HEK293 (cell line): ENCODE measurements at regions not wholly inside any gene's neighbourhood (a gene's known extent, or its start where the extent isn't known, plus 50 kb on each side); places are given as distances from the start of the nearest gene placed in this dataset.

ENCODE experiments used
- CTCF ChIA-PET: fragments of 350-600 bp; formaldehyde crosslinking; extraction: SDS; loops from one replicate; lab custom pipeline; 2021; ENCODE audit warnings: antibody characterized with exemption; lab: Yijun Ruan, JAX
- POLR2A ChIA-PET: fragments of 300-600 bp; formaldehyde crosslinking; extraction: SDS; loops from one replicate; lab custom pipeline; 2020; ENCODE audit warnings: antibody characterized with exemption, inconsistent platforms; lab: Yijun Ruan, JAX
- H3K27ac ChIP-seq: fragments of 200-500 bp; sonication (Bioruptor generic); 2 replicates; pipeline ENCODE4 v1.5.1; 2014; ENCODE audit warnings: low read depth, low read length, control low read depth, inconsistent platforms; ENCODE audit errors: extremely low read depth
- H3K36me3 ChIP-seq, 2 experiments: fragments of 200-500 bp in 1 of 2; sonication (Bioruptor generic) in 1 of 2; 1 replicate in 1 of 2; 2 replicates in 1 of 2; pipeline ENCODE4 v1.5.1; 2014 to 2017; ENCODE audit warnings: inconsistent platforms in 2 of 2, low read length in 2 of 2; ENCODE audit not compliant: control insufficient read depth in 2 of 2, insufficient read depth in 1 of 2
- H3K4me1 ChIP-seq: fragments of 200-500 bp; sonication (Bioruptor generic); 2 replicates; pipeline ENCODE4 v1.5.1; 2014; ENCODE audit warnings: mild to moderate bottlenecking, low read length, inconsistent platforms; ENCODE audit not compliant: control insufficient read depth, insufficient read depth
- H3K4me3 ChIP-seq: 2 replicates; pipeline ENCODE4 v1.5.1; 2011; ENCODE audit warnings: low read depth, mild to moderate bottlenecking, control low read depth, low read length, moderate library complexity
- H3K9me3 ChIP-seq: fragments of 200-500 bp; sonication (Bioruptor generic); 2 replicates; pipeline ENCODE4 v1.5.1; 2014; ENCODE audit warnings: low read depth, low read length, inconsistent platforms; ENCODE audit not compliant: control insufficient read depth, insufficient read depth
- EGR2 ChIP-seq: fragments of 450-650 bp; formaldehyde crosslinking; IDR thresholded peaks from 2 replicates; pipeline ENCODE4 v1.5.1; 2016; ENCODE audit warnings: low read depth, missing biosample characterization, missing genetic modification characterization
- FEZF1 ChIP-seq: fragments of 450-650 bp; formaldehyde crosslinking; IDR thresholded peaks from 2 replicates; pipeline ENCODE4 v1.5.1; 2016; ENCODE audit warnings: missing biosample characterization, missing genetic modification characterization
- TCF7L2 ChIP-seq: IDR thresholded peaks from 2 replicates; pipeline ENCODE4 v1.6.1; 2011; ENCODE audit warnings: low read depth, mild to moderate bottlenecking, inconsistent platforms, low read length, moderate library complexity, borderline replicate concordance
- ZNF221 ChIP-seq: fragments of 450-650 bp; formaldehyde crosslinking; IDR thresholded peaks from 2 replicates; pipeline ENCODE4 v1.5.1; 2017; ENCODE audit warnings: missing biosample characterization, missing genetic modification characterization, borderline replicate concordance
- ZNF23 ChIP-seq: fragments of 450-650 bp; formaldehyde crosslinking; IDR thresholded peaks from 2 replicates; pipeline ENCODE4 v1.5.1; 2016; ENCODE audit warnings: missing biosample characterization, missing genetic modification characterization, borderline replicate concordance
- ZNF311 ChIP-seq: fragments of 450-650 bp; formaldehyde crosslinking; IDR thresholded peaks from 2 replicates; pipeline ENCODE4 v1.5.1; 2017; ENCODE audit warnings: missing biosample characterization, missing genetic modification characterization, borderline replicate concordance
- ZNF404 ChIP-seq: fragments of 450-650 bp; formaldehyde crosslinking; IDR thresholded peaks from 2 replicates; pipeline ENCODE4 v1.5.1; 2017; ENCODE audit warnings: missing biosample characterization, missing genetic modification characterization
- ZNF654 ChIP-seq: fragments of 450-650 bp; formaldehyde crosslinking; IDR thresholded peaks from 2 replicates; pipeline ENCODE4 v1.5.1; 2016; ENCODE audit warnings: low read depth, missing biosample characterization, missing genetic modification characterization
- ZNF677 ChIP-seq: fragments of 450-650 bp; IDR thresholded peaks from 2 replicates; pipeline ENCODE4 v1.5.0; 2018; ENCODE audit warnings: missing biosample characterization, mild to moderate bottlenecking, missing genetic modification characterization, moderate library complexity
- ZNF76 ChIP-seq: fragments of 450-650 bp; formaldehyde crosslinking; IDR thresholded peaks from 2 replicates; pipeline ENCODE4; 2016; ENCODE audit warnings: low read depth, missing biosample characterization, missing genetic modification characterization, borderline replicate concordance
- ZNF777 ChIP-seq: fragments of 450-650 bp; formaldehyde crosslinking; IDR thresholded peaks from 2 replicates; pipeline ENCODE4 v1.5.1; 2017; ENCODE audit warnings: missing biosample characterization, missing genetic modification characterization, borderline replicate concordance
- ZNF785 ChIP-seq: fragments of 450-650 bp; formaldehyde crosslinking; IDR thresholded peaks from 2 replicates; pipeline ENCODE4 v1.5.1; 2016; ENCODE audit warnings: missing biosample characterization, missing genetic modification characterization
- ZNF843 ChIP-seq: fragments of 450-650 bp; formaldehyde crosslinking; IDR thresholded peaks from 2 replicates; pipeline ENCODE4 v1.5.1; 2016; ENCODE audit warnings: missing biosample characterization, missing genetic modification characterization
- TF ChIP-seq, protein P1 (sequence below): fragments of 450-650 bp; formaldehyde crosslinking; IDR thresholded peaks from 2 replicates; pipeline ENCODE4 v1.5.1; 2016; ENCODE audit warnings: missing biosample characterization, missing genetic modification characterization, borderline replicate concordance
- TF ChIP-seq, protein P2 (sequence below): fragments of 450-650 bp; formaldehyde crosslinking; conservative IDR thresholded peaks from 2 replicates; pipeline ENCODE4 v1.5.1; 2016; ENCODE audit warnings: low read depth, missing biosample characterization, missing genetic modification characterization
- TF ChIP-seq, protein P3 (sequence below): fragments of 450-650 bp; formaldehyde crosslinking; IDR thresholded peaks from 2 replicates; pipeline ENCODE4 v1.5.1; 2017; ENCODE audit warnings: missing biosample characterization, missing genetic modification characterization

DNA sequence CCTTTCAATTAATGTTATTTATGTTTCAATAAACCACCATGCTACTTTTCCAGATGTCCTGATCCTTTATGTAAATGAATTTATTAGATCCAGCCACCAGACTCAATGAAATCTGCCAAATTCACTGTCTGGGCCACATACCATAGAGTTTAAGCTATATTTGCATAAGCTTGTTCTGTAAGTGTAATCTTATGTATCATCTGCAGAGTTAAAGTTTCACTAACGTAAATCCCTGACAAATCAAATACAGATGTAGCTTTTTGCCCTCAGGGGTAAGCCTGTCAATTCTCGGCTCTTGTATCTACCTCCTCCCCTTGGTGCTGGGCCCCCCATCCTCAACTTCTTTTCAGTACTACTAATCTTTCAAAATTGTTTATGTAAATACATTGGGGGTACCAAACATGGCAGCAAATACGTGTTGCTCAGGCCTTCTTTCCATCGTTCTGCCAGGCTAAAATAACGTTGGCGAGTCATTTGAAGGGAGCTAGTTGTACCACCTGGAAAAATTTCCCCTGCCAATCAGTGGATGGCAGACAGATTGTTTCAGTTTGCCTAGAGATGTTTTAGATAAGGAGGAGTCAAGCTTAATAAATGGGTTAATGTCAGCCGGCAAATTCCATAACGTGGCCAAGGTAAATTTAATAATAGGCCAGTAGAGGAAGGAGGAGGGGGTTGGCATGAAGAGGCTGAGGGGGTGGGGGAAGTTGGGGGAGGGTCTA lies 79.6 kb downstream of the RPS12 start:
- Histone ChIP-seq H3K27ac (no peak overlapping the region), H3K4me1 (no peaks in the 10 kb centered on the region), H3K9me3 (no peaks in the 10 kb centered on the region; the same call in 1 of the 2 replicates), H3K36me3 (no peaks in the 10 kb centered on the region), H3K4me3 (no peak overlapping the region)
- ChIA-PET POLR2A (no interaction called here), CTCF (interaction anchor here (1.5 kb wide), 1 partner anchor 28 kb away, joined by 3 read pairs; no protein-coding TSS in a partner anchor)
- no peak for TF ChIP-seq ZNF785 (tag by site-specific recombination)

DNA sequence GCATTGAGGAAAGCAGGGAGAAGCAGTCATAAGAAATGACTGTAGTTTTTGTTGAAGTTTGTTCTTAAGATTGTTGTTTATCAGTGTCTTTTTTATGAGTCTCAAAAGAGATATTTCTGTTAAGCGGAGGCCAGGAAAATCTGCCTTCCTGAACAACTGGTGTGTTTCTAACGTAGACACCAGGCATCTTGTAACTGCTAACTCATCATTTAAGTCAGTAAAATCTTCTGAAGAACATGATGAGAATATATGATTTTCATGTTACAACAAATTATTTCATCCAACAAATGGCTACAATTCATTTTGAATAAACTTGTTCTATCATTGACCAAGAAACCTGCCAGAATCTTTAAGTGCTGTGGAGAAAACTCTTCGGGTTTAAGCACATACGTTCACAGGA lies 84.0 kb downstream of the RPS12 start:
- TF ChIP-seq ZNF311 (tag by site-specific recombination) (no peak), ZNF677 (no peak), ZNF404 (no peak), TCF7L2 (no peak), FEZF1 (tag by site-specific recombination) (no peak), ZNF843 (tag by site-specific recombination) (no peak), ZNF221 (tag by site-specific recombination) (no peak), ZNF76 (tag by site-specific recombination) (no peak), ZNF777 (tag by site-specific recombination) (no peak), ZNF23 (tag by site-specific recombination) (no peak)
- TF ChIP-seq, protein P1, sequence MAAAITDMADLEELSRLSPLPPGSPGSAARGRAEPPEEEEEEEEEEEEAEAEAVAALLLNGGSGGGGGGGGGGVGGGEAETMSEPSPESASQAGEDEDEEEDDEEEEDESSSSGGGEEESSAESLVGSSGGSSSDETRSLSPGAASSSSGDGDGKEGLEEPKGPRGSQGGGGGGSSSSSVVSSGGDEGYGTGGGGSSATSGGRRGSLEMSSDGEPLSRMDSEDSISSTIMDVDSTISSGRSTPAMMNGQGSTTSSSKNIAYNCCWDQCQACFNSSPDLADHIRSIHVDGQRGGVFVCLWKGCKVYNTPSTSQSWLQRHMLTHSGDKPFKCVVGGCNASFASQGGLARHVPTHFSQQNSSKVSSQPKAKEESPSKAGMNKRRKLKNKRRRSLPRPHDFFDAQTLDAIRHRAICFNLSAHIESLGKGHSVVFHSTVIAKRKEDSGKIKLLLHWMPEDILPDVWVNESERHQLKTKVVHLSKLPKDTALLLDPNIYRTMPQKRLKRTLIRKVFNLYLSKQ (tag by site-specific recombination) = no peak
- TF ChIP-seq, protein P2, sequence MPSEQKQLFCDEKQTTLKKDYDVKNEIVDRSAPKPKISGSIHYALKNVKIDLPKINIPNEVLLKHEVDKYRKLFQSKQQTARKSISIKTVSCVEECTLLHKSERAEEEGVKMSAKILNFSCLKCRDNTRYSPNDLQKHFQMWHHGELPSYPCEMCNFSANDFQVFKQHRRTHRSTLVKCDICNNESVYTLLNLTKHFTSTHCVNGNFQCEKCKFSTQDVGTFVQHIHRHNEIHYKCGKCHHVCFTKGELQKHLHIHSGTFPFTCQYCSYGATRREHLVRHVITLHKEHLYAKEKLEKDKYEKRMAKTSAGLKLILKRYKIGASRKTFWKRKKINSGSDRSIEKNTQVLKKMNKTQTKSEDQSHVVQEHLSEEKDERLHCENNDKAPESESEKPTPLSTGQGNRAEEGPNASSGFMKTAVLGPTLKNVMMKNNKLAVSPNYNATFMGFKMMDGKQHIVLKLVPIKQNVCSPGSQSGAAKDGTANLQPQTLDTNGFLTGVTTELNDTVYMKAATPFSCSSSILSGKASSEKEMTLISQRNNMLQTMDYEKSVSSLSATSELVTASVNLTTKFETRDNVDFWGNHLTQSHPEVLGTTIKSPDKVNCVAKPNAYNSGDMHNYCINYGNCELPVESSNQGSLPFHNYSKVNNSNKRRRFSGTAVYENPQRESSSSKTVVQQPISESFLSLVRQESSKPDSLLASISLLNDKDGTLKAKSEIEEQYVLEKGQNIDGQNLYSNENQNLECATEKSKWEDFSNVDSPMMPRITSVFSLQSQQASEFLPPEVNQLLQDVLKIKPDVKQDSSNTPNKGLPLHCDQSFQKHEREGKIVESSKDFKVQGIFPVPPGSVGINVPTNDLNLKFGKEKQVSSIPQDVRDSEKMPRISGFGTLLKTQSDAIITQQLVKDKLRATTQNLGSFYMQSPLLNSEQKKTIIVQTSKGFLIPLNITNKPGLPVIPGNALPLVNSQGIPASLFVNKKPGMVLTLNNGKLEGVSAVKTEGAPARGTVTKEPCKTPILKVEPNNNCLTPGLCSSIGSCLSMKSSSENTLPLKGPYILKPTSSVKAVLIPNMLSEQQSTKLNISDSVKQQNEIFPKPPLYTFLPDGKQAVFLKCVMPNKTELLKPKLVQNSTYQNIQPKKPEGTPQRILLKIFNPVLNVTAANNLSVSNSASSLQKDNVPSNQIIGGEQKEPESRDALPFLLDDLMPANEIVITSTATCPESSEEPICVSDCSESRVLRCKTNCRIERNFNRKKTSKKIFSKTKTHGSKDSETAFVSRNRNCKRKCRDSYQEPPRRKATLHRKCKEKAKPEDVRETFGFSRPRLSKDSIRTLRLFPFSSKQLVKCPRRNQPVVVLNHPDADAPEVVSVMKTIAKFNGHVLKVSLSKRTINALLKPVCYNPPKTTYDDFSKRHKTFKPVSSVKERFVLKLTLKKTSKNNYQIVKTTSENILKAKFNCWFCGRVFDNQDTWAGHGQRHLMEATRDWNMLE (tag by site-specific recombination) = no peak
- H3K36me3 ChIP-seq = no peaks in the 10 kb centered on the region
- H3K27ac ChIP-seq = no peak overlapping the region
- no peak overlapping the region for H3K4me3 ChIP-seq
- no peaks in the 10 kb centered on the region for H3K9me3 ChIP-seq
- H3K4me1 ChIP-seq = no peaks in the 10 kb centered on the region
- ChIA-PET POLR2A (interaction anchor here (0.6 kb wide), 1 partner anchor 12 kb away, joined by 3 read pairs; no protein-coding TSS in a partner anchor), CTCF (no interaction called here)

DNA sequence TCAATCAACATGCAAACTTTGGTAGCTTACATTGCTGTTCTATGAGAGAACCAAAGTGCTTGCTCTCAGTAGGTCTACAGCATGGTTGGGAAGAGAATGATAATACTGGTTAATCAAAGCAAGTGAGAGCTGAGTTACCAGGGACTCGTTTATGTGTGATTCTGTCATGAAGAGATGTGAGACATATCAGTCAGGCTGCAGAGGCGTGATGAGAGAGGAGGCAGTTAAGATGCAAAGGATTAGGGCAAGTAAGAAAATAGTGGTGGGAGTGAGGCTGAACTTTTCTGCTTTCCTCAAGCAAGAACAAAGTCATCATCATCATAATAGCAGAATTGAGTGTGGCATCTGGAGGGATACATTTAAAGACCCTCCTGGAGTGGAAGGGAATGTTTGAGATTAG lies 86.5 kb downstream of the RPS12 start:
- Histone ChIP-seq H3K9me3 (no peaks in the 10 kb centered on the region), H3K4me3 (no peak overlapping the region), H3K4me1 (no peaks in the 10 kb centered on the region), H3K36me3 (no peaks in the 10 kb centered on the region)
- ChIA-PET POLR2A (no interaction called here), CTCF (no interaction called here)
- no peak for TF ChIP-seq ZNF654 (tag by site-specific recombination)
- peak; percentile 54 for TF ChIP-seq EGR2 (tag by site-specific recombination)
- TF ChIP-seq, protein P3, sequence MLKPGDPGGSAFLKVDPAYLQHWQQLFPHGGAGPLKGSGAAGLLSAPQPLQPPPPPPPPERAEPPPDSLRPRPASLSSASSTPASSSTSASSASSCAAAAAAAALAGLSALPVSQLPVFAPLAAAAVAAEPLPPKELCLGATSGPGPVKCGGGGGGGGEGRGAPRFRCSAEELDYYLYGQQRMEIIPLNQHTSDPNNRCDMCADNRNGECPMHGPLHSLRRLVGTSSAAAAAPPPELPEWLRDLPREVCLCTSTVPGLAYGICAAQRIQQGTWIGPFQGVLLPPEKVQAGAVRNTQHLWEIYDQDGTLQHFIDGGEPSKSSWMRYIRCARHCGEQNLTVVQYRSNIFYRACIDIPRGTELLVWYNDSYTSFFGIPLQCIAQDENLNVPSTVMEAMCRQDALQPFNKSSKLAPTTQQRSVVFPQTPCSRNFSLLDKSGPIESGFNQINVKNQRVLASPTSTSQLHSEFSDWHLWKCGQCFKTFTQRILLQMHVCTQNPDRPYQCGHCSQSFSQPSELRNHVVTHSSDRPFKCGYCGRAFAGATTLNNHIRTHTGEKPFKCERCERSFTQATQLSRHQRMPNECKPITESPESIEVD (tag by site-specific recombination) = no peak
- TF ChIP-seq, all 188 proteins: peak for 1
- H3K27ac ChIP-seq = no peak overlapping the region
